Nephron (organoid): ENCODE measurements at regions not wholly inside any gene's neighbourhood (a gene's known extent, or its start where the extent isn't known, plus 50 kb on each side); places are given as distances from the start of the nearest gene placed in this dataset.

ENCODE experiments used
- H3K27ac Mint-ChIP-seq, 3 experiments: 2 replicates each; pipeline ENCODE4 v1.8.0; 2020; ENCODE audit warnings: mixed read lengths in 3 of 3, mild to moderate bottlenecking in 2 of 3, moderate library complexity in 1 of 3
- H3K27me3 Mint-ChIP-seq: 2 replicates; pipeline ENCODE4 v1.8.0; 2021; ENCODE audit warnings: low read depth, mild to moderate bottlenecking, moderate library complexity, mixed read lengths
- H3K36me3 Mint-ChIP-seq: 2 replicates; pipeline ENCODE4 v1.8.0; 2020; ENCODE audit warnings: low read depth, mixed read lengths
- H3K4me1 Mint-ChIP-seq: 2 replicates; pipeline ENCODE4 v1.8.0; 2020; ENCODE audit warnings: mixed read lengths
- H3K4me3 Mint-ChIP-seq, 3 experiments: 2 replicates each; pipeline ENCODE4 v1.8.0; 2020; ENCODE audit warnings: mild to moderate bottlenecking in 3 of 3, mixed read lengths in 3 of 3, moderate library complexity in 2 of 3
- H3K9me3 Mint-ChIP-seq: 2 replicates; pipeline ENCODE4 v1.8.0; 2020; ENCODE audit warnings: mixed read lengths
- CTCF ChIP-seq, 3 experiments: fragments of 200-600 bp; sonication (generic); IDR thresholded peaks; one replicate each; pipeline ENCODE4 v1.5.0; 2021; ENCODE audit warnings: antibody characterized with exemption in 3 of 3; ENCODE audit not compliant: unreplicated experiment in 3 of 3

DNA sequence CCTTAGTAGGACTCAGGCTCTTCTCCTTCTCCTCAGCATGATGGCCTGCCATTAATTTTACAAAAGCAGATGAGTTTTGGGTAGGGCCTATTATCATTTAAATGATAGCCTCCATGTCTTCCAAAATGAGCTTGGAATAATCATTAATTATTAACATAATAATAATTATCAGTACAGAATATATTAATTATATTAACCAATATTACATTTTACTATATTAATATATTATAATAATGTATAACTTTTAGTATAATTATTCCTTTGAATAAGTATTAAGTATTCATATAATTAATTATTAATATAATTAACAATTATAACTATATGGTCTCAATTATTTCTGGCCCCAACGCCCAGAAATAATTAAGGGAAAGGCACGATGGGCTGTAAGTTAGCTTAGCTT, 318.6 kb upstream of the ADGRL4 start:
- Mint-ChIP-seq H3K27ac (no peak overlapping the region), H3K4me1 (no peaks in the 10 kb centered on the region), H3K4me3 (no peak overlapping the region), H3K27me3 (no peaks in the 10 kb centered on the region), H3K36me3 (peaks cover 4% of the 10 kb centered on the region), H3K9me3 (peaks cover 7% of the 10 kb centered on the region)
- TF ChIP-seq CTCF (IDR thresholded peaks at IDR 0.05; ENCODE audit: unreplicated experiment in 3 of 3) = no peak

- Mint-ChIP-seq H3K9me3 (peaks cover 7% of the 10 kb centered on the region), H3K27ac (no peak overlapping the region), H3K4me1 (no peaks in the 10 kb centered on the region), H3K4me3 (no peak overlapping the region), H3K36me3 (peaks cover 4% of the 10 kb centered on the region), H3K27me3 (no peaks in the 10 kb centered on the region)
- no peak for TF ChIP-seq CTCF (IDR thresholded peaks at IDR 0.05; ENCODE audit: unreplicated experiment in 3 of 3)
Measured at GRCh38 chr1:79323239-79324025, 316.9 kb upstream of the ADGRL4 start.

- Mint-ChIP-seq H3K36me3 (peaks cover 4% of the 10 kb centered on the region), H3K4me3 (no peak overlapping the region), H3K9me3 (peaks cover 7% of the 10 kb centered on the region), H3K4me1 (no peaks in the 10 kb centered on the region), H3K27me3 (no peaks in the 10 kb centered on the region), H3K27ac (no peak overlapping the region)
- no peak for TF ChIP-seq CTCF (IDR thresholded peaks at IDR 0.05; ENCODE audit: unreplicated experiment in 3 of 3)
Measured at GRCh38 chr1:79322511-79323027, 316.0 kb upstream of the ADGRL4 start.

GRCh38 chr1:79312438-79312837, 305.9 kb upstream of the ADGRL4 start:
- no peaks in the 10 kb centered on the region for H3K4me1 Mint-ChIP-seq
- TF ChIP-seq CTCF (IDR thresholded peaks at IDR 0.05; ENCODE audit: unreplicated experiment in 3 of 3) = no peak
- H3K27me3 Mint-ChIP-seq = no peaks in the 10 kb centered on the region
- no peak overlapping the region for H3K4me3 Mint-ChIP-seq
- no peak overlapping the region for H3K27ac Mint-ChIP-seq
- no peaks in the 10 kb centered on the region for H3K36me3 Mint-ChIP-seq
- H3K9me3 Mint-ChIP-seq = peaks cover 2% of the 10 kb centered on the region

DNA sequence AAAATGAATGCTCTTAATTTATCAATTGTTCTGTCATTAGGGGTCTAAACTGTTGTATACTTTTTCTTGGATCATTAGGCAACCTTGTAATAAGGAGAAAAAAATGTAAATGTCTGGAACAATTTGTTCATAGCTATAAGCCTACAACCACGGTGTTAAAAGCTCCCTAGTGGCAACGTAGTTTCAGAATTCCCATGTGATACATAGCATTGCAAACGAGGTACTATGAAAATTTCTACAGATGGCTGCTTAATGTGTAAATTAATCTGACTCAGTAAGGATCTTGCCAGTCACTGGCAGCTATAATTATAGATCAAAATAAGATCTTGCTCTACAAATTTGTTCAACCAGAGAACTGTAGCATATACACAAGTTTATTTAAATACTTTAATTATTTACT, 304.1 kb upstream of the ADGRL4 start:
- Mint-ChIP-seq H3K4me3 (no peak overlapping the region), H3K27ac (no peak overlapping the region), H3K4me1 (no peaks in the 10 kb centered on the region), H3K36me3 (no peaks in the 10 kb centered on the region), H3K27me3 (no peaks in the 10 kb centered on the region), H3K9me3 (peaks cover 2% of the 10 kb centered on the region)
- TF ChIP-seq CTCF (IDR thresholded peaks at IDR 0.05; ENCODE audit: unreplicated experiment in 3 of 3) = no peak

DNA sequence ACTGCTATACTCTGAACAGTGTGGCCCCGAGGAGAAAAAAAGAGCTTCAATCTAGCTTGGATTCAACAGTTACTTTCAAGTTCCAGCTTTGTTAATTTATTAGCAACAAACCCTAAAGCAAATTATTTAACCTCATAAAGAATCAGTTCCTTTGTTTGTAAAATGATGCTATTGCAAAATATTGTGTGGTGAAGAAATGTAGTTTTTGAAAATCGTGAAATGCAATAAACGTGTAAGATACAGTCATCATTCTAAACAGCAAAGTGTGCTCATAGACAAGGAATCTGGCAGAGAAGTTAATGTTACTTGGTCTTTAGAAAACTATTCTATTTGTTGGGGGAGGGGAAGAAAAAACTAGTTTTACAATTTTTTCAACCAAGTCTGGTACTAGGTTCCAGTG, 297.6 kb upstream of the ADGRL4 start:
- Mint-ChIP-seq H3K4me1 (no peaks in the 10 kb centered on the region), H3K36me3 (no peaks in the 10 kb centered on the region)

More for the DNA sequence above, 297.6 kb upstream of the ADGRL4 start:
- Mint-ChIP-seq H3K27me3 (no peaks in the 10 kb centered on the region), H3K4me3 (no peak overlapping the region), H3K9me3 (peaks cover 3% of the 10 kb centered on the region), H3K27ac (no peak overlapping the region)
- TF ChIP-seq CTCF (IDR thresholded peaks at IDR 0.05; ENCODE audit: unreplicated experiment in 3 of 3) = no peak
